GM19043 (cell line): ENCODE measurements at regions not wholly inside any gene's neighbourhood (a gene's known extent, or its start where the extent isn't known, plus 50 kb on each side); places are given as distances from the start of the nearest gene placed in this dataset.
"Not testable (repeated sequence)": the region's sequence is repeated elsewhere in the genome, so short reads cannot be mapped to it uniquely, and the experiment has no call there.

Experiments
- ATAC-seq: cut with Tn5 transposase; IDR thresholded peaks from one replicate; pipeline ENCODE4 v1.9.1; 2021; ENCODE audit warnings: low read depth; ENCODE audit not compliant: unreplicated experiment

DNA sequence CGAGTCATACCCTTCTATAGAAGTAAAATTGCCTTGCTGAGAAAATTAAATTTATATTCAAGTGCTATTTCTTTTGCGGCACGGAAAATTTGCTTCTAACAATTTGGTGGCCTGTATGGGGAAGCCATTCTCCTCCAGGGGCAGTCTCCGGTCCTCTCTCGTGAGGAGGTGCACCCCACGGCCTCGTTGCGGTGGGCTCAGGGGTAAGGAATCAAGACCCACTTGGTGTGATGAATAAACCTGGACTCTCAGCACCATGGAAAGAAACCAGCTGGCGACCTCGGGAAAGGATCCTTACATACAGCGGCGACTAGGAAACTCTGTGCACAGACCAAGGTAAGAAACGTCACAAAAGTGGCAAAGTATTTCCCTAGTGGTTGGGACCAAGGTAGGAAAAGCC lies 252.9 kb downstream of the DPY19L2 start:
- ATAC-seq: no peak

DNA sequence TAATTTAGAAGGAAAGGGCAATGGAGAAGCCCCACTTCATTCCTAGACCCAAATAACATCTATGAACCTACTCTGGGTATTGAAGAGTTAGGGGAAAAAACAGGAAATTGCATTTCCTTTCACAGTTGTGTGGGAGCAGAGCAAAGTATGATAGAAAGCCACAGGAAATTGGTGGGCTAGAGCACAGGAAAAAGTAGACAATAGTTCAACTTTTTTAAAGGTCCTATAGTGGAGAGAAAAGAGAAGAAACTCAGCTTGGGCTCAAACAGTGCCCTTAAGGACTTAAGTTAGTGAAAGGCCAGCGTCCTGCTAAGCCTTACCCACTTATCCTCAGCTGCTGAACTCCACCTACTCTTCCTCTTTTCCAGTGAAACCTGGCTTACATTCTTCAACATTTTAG lies 258.1 kb downstream of the DPY19L2 start:
- no peak for ATAC-seq

DNA sequence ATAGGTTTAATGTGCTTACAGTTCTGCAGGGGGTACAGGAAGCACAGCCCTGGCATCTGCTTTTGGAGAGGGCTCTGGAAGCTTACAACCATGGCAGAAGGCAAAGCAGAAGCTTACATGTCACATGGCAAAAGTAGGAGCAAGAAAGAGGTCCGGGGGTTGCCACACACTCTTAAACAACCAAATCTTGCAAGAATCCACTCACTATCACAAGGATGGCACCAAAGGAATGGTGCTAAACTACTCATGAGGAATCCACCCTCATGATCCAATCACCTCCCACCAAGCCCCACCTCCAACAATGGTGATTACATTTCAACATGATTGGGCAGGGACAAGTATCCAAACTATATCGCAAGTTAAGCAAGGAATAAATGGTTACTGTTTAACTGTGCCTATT lies 255.8 kb upstream of the AVPR1A start:
- ATAC-seq: no peak

DNA sequence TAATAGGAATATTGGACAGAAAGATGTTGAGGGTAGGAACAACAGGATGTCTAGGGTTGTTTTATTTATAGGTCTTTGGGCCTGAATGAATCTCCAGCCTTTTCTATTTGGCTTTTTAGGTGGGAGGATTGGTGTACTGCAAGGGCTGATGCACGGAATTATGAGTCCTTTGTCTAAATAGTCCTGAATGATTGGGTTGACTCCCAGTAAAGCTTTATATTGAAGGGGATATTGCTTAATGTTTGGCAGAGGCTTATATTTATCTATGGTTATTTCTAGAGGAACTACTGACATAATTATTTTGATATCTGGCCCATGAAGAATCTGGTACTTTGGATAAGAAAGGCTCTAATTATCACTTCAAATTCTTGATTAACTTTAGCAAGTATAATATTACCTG lies 253.6 kb upstream of the AVPR1A start:
- no peak for ATAC-seq

DNA sequence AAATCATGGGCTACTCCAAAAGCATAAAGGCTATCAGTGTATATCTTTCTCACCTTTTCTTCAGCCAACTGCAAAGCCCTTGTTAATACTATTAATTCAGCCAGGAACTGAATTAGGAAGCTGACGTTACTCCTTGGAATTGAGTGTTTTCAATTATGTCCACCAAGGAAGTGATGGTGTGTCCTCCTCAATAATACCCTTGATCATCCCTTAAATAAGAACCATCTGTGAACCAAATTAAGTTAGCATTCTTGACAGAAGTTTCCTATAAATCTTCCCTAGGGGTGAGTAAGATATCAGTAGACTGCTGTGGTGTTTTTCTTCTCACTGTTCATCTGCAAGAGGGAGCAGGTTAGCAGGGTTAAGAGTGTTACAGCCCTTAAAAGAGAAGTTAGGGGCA lies 252.3 kb upstream of the AVPR1A start:
- no peak for ATAC-seq

DNA sequence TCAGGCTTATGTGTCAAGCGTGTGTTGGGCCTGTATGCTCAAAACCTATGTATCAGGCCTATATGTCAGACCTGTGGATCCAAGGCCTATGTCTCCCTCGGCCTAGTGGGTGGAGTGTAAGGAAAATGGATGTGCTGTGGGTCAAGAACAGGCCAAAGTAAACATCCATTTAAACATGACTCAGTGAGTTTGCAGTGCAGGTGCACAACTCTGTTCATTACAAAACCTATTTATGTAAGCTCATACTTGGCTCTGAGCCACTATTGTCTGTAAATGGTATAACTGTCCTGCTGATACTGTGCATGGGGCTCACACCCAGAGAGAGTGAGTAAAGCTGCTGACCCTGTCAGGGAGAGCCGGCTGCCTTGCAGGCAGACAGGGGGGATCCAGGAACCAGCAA lies 249.7 kb upstream of the AVPR1A start:
- no peak for ATAC-seq

DNA sequence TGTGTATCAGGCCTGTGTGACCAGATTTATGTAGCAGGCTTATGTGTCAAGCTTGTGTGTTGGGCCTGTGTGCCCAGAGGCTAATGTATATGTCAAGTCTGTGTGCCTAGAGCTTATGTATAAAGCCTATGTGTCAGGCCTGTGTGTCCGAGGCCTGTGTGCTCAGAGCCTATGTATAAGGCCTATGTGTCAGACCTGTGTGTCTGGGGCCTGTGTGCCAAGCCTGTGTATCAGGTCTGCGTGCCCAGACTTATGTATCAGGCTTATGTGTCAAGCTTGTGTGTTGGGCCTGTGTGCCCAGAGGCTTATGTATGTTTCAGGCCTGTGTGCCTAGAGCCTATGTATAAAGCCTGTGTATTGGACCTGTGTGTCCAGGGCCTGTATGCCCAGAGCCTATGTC lies 249.3 kb upstream of the AVPR1A start:
- no peak for ATAC-seq

DNA sequence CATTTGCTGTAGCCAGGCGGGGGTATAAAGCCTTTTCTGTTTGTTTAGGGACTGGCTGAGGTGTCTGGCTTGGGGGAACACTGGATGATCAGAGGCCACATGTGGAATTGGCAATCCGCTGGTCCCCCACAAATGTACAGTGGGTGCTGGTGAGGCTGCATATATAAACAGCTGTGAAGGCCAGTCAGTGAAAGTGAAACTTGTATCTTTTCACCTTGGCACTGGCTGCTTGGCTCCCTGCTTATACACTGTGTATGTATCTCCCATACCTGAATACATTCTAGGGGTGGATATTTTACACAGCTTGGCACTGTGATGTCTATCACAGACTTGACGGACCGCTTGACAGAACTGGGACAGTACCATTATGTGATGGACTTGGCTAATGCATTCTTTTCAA lies 246.8 kb upstream of the AVPR1A start:
- no peak for ATAC-seq

DNA sequence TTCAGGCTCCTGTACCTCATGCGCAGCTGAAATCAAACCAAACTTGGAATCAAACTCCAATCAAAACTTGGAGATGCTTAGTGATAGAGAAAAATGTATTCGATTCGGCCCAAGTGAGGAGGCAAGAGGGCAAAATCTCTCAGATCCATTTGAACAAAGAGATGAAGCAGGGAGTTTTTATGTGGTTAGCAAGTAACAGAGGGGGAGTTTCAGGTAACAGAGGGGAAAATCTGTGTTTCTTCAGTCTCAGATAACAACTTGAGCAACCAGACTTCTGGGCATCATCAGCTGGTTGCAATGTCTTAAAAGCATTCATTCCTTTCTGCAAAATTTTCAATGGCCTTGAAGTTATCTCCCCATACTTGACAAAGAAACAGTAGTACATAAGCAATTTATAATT lies 245.1 kb upstream of the AVPR1A start:
- ATAC-seq: no peak

DNA sequence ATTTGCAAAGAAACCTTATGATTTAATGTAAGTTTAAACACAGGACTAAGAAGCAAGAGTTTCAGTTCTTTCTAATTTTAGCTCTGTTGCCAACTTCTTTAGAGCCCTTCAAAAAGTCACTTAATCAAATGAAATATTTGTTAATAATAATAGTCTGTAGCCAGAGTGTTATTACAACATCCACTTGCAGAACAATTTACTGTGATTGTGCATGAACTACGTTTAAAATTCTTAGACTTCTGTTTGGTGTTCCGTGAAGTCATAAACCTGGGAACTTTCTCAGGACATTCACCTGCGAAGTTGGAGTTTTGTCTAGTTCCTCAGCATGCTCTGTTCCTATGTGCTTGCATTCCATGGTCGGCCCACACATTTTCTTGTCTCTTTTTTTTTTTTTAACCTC lies 244.0 kb upstream of the AVPR1A start:
- ATAC-seq: no peak

DNA sequence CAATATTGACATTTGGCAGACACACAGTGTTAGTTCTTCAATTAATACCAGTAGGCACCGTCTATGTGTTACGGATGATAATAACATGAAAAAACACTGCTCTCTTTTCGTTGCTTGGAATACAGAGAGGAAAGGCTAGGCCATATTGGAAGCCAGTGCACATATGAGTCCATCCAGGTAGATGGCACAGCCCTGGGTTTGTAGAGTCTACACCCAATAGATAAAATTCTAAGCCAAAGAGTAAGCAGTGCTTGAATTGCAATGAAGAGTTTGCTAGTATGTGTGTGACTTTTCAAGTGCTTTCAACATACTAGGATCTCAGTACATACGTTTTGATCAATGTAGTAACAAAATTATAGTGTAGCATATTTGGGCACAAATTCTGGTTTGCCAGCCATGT lies 243.3 kb upstream of the AVPR1A start:
- ATAC-seq: no peak

DNA sequence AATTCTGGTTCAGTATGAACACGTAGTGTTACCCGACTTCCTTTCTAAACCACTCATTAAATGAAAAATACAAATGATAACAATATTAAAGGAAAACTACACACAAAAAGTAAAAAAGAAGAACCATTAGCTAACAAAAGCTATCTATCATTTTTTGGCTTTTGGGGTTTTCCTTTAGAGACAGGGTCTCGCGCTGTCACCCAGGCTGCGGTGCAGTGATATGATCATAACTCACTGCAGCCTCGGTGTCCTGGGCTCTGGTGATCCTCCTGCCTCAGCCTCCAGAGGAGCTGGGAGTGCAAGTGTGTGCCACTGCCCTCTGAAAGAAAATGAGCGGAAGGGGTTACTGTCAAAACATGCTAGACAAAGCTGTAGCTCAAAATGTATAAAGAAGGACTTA lies 238.2 kb upstream of the AVPR1A start:
- ATAC-seq: no peak

DNA sequence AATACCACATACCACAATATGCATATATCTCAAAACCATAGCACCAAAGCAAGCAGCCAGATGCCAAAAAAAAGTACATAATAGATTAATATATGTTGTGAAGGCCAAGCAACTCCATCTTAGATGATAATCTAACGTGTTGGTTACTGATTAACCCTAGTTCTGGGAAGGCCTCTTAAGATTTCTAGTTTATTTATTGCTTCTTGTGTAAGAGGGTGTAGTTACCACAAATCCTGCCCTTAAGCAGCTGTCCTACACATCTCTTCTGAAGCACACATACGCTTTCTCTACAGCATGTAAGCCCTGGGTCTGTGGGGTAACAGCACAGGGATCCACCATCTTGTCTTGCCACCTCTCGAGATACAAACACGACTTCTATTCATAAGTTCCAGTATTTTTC lies 236.8 kb upstream of the AVPR1A start:
- no peak for ATAC-seq

DNA sequence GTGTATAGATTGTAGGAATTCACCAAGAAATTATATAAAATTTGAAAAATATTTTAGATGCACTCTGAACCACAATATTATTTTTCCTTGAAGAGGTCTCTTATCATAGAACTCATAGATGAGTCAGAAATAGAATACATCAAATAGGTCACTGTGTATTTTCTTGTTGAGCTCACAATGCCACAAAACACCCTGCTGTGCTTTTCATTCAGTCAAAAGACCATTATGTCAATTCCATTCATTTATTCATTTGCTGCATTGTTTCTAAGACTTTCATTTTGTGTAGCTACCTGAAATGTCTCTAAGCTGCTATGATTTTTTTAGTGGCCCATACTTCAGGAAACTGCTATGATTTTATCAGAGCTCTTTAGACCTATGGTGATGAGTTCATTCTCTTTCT lies 231.9 kb upstream of the AVPR1A start:
- ATAC-seq: no peak

DNA sequence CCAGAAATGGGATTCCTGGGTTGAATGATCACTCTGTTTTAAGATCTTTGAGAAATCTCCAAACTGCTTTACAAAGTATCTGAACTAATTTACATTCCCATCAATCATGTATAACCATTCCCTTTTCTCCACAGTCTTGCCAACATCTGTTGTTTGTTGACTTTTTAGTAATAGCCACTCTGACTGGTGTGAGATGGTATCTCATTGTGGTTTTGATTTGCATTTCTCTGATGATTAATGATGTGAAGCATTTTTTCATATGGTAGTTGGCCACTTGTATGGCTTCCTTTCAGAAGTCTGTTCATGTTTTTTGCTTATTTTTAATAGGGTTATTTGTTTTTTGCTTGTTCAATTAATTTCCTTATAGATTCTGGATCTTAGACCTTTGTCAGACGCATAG lies 211.8 kb upstream of the AVPR1A start:
- no peak for ATAC-seq

DNA sequence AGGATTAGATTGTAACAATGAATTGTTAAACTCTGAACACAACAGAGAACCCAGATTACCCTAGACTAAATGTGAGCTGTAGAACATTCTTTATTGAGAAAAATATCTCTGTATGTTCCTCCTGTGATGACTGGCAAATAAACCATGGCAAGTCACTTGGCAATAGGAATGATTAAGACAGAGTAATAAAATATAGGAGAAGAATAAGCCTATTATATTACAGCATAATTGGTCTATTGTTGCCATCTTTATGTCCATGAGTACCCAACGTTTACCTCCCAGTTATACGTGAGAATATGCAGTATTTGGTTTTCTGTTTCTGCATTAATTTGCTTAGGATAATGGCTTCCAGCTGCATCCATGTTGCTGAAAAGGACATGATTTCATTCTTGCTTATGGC lies 211.2 kb upstream of the AVPR1A start:
- ATAC-seq: no peak

DNA sequence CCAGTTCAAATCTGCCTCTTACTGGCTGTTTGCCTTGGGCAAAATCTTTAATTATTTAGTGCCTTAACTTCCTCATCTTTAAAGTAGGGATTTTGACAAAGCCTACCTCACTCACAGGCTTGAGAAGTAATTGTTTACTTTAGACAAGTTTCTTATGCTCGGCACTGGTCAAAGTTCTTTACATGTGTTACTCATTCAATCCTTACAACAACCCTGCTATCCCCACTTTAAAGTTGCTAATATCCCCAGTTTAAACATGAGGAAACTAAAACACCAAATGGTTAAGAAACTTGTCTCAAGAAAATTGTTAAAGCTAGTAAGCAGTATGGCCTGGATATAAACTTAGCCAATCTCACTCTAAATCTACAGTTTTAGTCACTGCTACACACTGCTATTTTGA lies 204.0 kb upstream of the AVPR1A start:
- no peak for ATAC-seq

DNA sequence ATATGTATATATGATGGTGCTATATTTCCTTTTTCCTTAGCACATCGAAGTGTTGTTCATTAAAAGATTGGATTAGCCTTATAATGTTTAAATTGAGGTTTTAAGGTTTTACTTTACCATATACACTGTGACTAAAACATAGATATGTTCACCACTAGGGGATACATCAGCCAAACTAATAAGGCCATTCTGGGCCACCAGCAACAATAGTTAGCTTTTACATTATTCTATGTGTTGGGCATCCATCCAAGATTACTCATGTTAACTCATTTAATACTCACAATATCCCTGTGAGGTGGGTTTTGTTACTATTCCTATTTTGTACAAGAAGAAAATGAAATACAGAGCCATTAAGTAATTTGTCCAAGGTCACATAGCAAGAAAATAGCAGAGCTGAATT lies 202.6 kb upstream of the AVPR1A start:
- ATAC-seq: no peak

DNA sequence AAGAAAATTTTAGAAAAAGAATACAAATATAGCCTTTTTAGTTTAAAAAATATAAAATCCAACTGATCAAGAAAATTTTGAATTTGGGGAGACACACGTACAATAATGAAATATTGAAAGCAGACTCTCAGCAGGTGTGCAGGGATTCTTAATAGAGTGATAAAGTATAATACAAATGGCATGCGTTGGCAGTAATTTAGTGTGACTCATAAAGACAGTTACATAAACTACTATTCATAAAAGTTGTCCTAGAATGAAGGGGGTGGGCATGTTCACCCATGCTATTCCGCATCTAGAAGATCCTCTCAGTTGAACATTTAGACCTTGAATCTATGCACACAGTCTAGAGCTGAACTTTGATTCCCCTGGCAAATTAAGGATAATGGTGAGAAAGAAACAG lies 200.4 kb upstream of the AVPR1A start:
- no peak for ATAC-seq

DNA sequence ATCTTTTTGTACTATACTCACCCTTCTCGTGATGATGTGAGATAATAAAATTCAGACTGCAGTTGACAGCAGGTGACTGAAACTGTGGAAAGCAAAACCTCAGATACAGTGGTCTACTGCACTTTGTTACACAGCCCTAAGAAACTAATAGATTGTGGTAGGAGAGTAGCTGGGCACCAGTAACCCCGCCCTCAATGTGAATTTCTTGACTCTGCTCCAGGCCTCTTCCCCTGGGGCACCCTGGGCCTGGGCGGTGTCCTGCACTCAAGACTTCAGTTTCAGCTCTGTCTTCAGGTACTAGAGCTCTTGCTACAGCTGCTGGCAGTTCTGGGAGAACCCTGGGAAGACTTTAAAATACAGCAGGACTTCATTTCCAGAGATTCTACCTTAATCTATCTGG lies 197.6 kb upstream of the AVPR1A start:
- no peak for ATAC-seq

DNA sequence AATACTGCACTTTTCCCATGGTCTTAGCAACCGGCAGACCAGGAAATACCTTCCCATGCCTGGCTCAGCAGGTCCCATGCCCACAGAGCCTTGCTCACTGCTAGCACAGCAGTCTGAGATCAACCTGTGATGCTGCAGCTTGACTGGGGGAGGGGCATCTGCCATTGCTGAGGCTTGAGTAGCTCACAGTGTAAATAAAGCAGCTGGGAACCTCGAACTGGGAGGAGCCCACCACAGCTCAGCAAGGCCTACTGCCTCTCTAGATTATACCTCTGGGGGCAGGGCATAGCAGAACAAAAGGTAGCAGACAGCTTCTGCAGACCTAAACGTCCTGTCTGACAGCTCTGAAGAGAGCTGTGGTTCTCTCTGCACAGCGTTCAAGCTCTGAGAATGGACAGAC lies 186.2 kb upstream of the AVPR1A start:
- not testable (repeated sequence) for ATAC-seq

DNA sequence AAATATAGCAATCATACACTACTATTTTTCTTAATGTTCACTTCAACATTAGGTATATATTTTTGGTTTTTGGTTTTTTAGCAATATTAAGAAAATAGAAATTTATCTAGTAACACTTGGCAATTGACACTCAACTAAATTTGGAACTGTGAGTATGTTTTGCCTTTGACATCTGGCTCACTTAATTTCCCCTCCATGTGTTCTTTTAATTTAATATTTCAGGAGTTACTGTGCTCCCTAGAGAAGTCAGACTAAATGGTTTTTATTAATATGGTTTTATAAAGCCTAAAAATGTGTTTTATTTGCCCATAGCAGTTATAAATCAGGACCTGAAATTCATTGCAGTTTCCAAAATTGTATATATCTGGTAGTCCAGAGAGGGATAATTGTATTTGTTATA lies 175.3 kb upstream of the AVPR1A start:
- ATAC-seq: no peak

DNA sequence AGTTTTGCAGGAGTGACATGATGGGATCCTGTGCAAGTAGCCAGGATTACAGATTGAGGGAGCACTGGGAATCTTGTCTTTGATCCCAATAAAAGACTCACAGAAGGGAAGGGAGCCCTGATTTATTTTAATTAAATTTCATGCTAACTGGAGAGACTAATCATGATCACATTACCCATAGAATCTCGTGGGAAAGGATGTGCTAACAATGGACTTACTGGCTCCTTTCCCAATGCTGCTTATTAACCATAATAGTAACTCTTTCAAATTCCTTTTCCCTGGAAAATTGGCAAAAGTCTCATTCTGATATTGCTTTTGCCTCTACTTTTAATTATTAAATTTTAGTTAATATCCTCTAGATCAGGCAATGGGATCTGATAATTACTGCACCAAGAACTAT lies 174.8 kb upstream of the AVPR1A start:
- ATAC-seq: no peak

DNA sequence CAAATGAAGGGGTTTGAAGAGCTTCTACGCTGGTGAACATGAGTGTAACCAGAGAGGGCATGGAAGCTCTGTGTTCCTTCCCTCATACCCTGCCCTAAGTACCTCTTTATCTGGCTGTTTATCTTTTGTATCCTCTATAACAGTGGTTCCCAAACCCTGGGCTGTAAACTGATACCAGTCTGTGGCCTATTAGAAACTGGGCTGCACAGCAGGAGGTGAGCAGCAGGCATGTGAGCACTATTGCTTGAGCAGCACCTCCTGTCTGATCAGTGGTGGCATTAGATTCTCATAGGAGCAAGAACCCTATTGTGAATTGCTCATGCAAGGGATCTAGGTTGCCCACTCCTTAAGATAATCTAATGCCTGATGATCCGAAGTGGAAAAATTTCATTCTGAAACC lies 172.9 kb upstream of the AVPR1A start:
- no peak for ATAC-seq
